H1 (cell line): ENCODE measurements at regions not wholly inside any gene's neighbourhood (a gene's known extent, or its start where the extent isn't known, plus 50 kb on each side); places are given as distances from the start of the nearest gene placed in this dataset.

Experiments
- CEBPB ChIP-seq: IDR thresholded peaks from 2 replicates; pipeline ENCODE4 v1.6.1; 2012; ENCODE audit warnings: low read depth, low read length
- JUN ChIP-seq: IDR thresholded peaks from 2 replicates; pipeline ENCODE4 v1.6.1; 2011; ENCODE audit warnings: low read depth, mild to moderate bottlenecking, improper control_type of control experiment, low read length
- KDM1A ChIP-seq: fragments of 200-600, 300-600 bp; sonication (generic); IDR thresholded peaks from 2 replicates; pipeline ENCODE4 v1.7.1; 2016; ENCODE audit warnings: mild to moderate bottlenecking, low read length, borderline replicate concordance
- KDM4A ChIP-seq: IDR thresholded peaks from one replicate; pipeline ENCODE4 v1.7.1; 2012; ENCODE audit warnings: low read depth, mild to moderate bottlenecking, moderate library complexity, low read length, inconsistent platforms; ENCODE audit not compliant: severe bottlenecking
- POU5F1 ChIP-seq: IDR thresholded peaks from 2 replicates; pipeline ENCODE4 v1.6.1; 2011; ENCODE audit warnings: low read depth, mild to moderate bottlenecking, low read length, moderate library complexity
- RNF2 ChIP-seq: fragments of 200-900, 300-1000 bp; sonication (generic); IDR thresholded peaks from 2 replicates; pipeline ENCODE4 v1.7.1; 2016; ENCODE audit warnings: borderline replicate concordance, low read depth, mild to moderate bottlenecking, antibody characterized with exemption, low read length; ENCODE audit not compliant: poor library complexity, severe bottlenecking; ENCODE audit errors: missing control alignments
- TEAD4 ChIP-seq: IDR thresholded peaks from 2 replicates; pipeline ENCODE4 v1.6.1; 2012; ENCODE audit warnings: low read depth, low read length, inconsistent platforms, mixed read lengths

DNA sequence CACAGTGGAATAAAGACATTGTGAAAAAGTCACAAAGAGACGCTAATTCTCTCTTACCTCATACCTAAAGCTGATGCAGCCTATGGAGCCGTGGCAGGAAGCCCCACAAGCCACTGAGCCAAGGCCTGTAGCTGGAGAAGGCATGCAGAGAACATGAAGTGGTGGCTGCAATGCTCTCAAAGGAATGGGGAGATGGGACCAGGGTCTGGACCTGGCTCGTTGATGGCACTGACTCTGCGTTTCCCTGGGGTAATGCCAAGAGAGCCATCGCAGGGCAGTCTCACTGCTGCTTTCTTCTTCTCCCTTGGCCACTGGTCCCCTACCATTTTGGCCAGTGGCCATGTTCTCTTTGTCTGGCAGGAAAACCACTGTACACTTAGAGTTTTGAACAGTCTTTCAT is 329.9 kb upstream of the ZMIZ1 start (continued):
- TF ChIP-seq KDM1A: no peak
- no peak for TF ChIP-seq CEBPB
- TF ChIP-seq POU5F1: no peak
- no peak for TF ChIP-seq TEAD4
- no peak for TF ChIP-seq KDM4A
- no peak for TF ChIP-seq JUN
- TF ChIP-seq RNF2: no peak
